Lower lobe of right lung (tissue), 2 donors: ENCODE measurements at regions not wholly inside any gene's neighbourhood (a gene's known extent, or its start where the extent isn't known, plus 50 kb on each side); places are given as distances from the start of the nearest gene placed in this dataset.
A peak's percentile ranks its signal among the peaks of the same experiment; 100 is the strongest.
"Not testable (repeated sequence)": the region's sequence is repeated elsewhere in the genome, so short reads cannot be mapped to it uniquely, and the experiment has no call there.

Experiments used
- ATAC-seq, 2 donors: fragments of 200-7000 bp; cut with Tn5 transposase; one replicate each; pipeline ENCODE4 v1.9.1; 2020 to 2022; ENCODE audit warnings: mild to moderate bottlenecking in 2 of 2, moderate library complexity in 2 of 2
- DNase-seq: peaks from one replicate; pipeline ENCODE4 v3.0.0-alpha.2; 2020
- H3K27ac ChIP-seq: fragments of 200-600 bp; one replicate; pipeline ENCODE4 v1.8.0; 2022
- H3K27me3 ChIP-seq: fragments of 200-600 bp; one replicate; pipeline ENCODE4 v1.8.0; 2022; ENCODE audit warnings: low read depth
- H3K36me3 ChIP-seq: fragments of 200-600 bp; one replicate; pipeline ENCODE4 v1.8.0; 2022; ENCODE audit warnings: mild to moderate bottlenecking
- H3K4me1 ChIP-seq: fragments of 200-600 bp; one replicate; pipeline ENCODE4 v1.8.0; 2022
- H3K4me3 ChIP-seq: fragments of 200-600 bp; one replicate; pipeline ENCODE4 v1.8.0; 2022; ENCODE audit warnings: mild to moderate bottlenecking
- H3K9me3 ChIP-seq: fragments of 200-600 bp; one replicate; pipeline ENCODE4 v1.8.0; 2022
- intact Hi-C: fragments of 100-400 bp; cut with DNase I; formaldehyde crosslinking; loops from one replicate; pipeline ENCODE4 v1.11.0; 2022
- TF ChIP-seq, protein P1 (sequence below): fragments of 200-600 bp; IDR thresholded peaks from one replicate; pipeline ENCODE4 v1.8.0; 2022; ENCODE audit warnings: antibody characterized with exemption, mild to moderate bottlenecking
- donor health status: DM: no; HTN: yes; CAD: no; lungs with severe emphysema.

DNA sequence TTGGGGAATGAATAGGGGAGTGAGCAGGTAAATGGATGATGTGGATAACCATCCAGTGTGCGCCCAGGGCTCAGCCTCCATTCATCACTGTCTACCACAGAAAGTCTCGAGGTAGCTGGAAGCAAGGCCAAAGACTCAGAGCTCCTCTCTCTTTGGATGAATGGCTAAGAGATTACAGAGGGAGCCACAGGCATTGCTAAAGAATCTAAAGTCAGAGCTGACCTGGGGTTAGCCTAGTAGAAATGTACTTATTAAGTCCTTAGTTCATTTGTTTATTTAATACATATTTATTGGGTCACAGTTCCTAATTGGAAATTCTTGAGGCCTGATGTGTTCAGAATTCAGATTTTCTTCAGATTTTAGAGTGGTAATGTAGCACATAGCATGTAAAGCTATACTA lies 88.7 kb upstream of the HPF1 start:
- DNase-seq = no peak

DNA sequence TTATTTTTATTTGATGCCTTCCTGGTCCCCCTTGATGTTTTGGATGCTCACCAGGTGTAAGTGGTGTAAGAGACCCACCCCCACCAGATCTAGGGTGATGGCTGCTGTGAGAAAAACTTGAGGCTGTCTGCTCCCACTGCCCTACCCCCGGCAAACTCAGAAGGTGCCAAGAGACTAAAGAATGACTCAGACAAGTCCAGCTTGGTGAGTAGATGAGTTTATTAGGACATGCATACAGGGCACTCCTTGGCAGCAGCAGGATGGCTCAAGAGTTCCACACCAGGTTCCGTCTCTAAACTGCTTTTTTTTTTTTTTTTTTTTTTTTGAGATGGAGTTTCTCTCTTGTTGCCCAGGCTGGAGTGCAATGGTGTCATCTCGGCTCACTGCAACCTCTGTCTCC lies 84.0 kb upstream of the HPF1 start:
- no peak overlapping the region for H3K4me3 ChIP-seq
- DNase-seq (no peak), ATAC-seq (no peak)
- no peaks in the 10 kb centered on the region for H3K4me1 ChIP-seq
- H3K27me3 ChIP-seq = no peaks in the 10 kb centered on the region
- intact Hi-C loops = no loop called here
- TF ChIP-seq, protein P1, sequence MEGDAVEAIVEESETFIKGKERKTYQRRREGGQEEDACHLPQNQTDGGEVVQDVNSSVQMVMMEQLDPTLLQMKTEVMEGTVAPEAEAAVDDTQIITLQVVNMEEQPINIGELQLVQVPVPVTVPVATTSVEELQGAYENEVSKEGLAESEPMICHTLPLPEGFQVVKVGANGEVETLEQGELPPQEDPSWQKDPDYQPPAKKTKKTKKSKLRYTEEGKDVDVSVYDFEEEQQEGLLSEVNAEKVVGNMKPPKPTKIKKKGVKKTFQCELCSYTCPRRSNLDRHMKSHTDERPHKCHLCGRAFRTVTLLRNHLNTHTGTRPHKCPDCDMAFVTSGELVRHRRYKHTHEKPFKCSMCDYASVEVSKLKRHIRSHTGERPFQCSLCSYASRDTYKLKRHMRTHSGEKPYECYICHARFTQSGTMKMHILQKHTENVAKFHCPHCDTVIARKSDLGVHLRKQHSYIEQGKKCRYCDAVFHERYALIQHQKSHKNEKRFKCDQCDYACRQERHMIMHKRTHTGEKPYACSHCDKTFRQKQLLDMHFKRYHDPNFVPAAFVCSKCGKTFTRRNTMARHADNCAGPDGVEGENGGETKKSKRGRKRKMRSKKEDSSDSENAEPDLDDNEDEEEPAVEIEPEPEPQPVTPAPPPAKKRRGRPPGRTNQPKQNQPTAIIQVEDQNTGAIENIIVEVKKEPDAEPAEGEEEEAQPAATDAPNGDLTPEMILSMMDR = no peak
- no peaks in the 10 kb centered on the region for H3K36me3 ChIP-seq
- H3K9me3 ChIP-seq = no peaks in the 10 kb centered on the region
- no peak overlapping the region for H3K27ac ChIP-seq

More for the DNA sequence above, 88.7 kb upstream of the HPF1 start:
- H3K4me1 ChIP-seq = no peaks in the 10 kb centered on the region
- no peak overlapping the region for H3K4me3 ChIP-seq
- TF ChIP-seq, protein P1 = no peak
- no peak for ATAC-seq
- no peaks in the 10 kb centered on the region for H3K9me3 ChIP-seq
- intact Hi-C loops = no loop called here
- no peak overlapping the region for H3K27ac ChIP-seq
- H3K36me3 ChIP-seq = no peaks in the 10 kb centered on the region
- H3K27me3 ChIP-seq = no peaks in the 10 kb centered on the region

DNA sequence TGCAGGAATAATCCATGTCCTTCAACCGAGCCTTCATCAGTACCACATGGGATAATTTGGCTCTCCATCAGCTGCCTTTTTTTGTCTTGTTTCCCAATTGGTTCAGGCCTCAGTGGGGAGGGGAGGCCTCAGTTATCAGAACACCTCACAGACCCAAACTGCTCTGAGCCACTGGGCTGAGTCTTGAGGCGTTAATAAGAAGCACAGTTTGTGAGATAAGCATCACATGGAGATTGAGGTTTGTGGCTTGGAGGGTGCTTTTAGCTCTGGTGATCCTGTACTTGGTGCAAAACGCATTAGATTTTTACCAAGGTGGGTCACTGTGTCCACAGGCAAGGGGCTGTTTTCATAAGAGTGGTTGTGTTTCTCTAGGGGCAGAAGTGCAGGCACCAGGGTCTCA lies 82.8 kb upstream of the HPF1 start:
- ATAC-seq (no peak), DNase-seq (no peak)
- TF ChIP-seq, protein P1 = no peak
- intact Hi-C loops = no loop called here
- H3K27ac ChIP-seq = no peak overlapping the region
- no peaks in the 10 kb centered on the region for H3K36me3 ChIP-seq
- no peaks in the 10 kb centered on the region for H3K27me3 ChIP-seq
- no peaks in the 10 kb centered on the region for H3K9me3 ChIP-seq
- no peaks in the 10 kb centered on the region for H3K4me1 ChIP-seq
- H3K4me3 ChIP-seq = no peak overlapping the region

DNA sequence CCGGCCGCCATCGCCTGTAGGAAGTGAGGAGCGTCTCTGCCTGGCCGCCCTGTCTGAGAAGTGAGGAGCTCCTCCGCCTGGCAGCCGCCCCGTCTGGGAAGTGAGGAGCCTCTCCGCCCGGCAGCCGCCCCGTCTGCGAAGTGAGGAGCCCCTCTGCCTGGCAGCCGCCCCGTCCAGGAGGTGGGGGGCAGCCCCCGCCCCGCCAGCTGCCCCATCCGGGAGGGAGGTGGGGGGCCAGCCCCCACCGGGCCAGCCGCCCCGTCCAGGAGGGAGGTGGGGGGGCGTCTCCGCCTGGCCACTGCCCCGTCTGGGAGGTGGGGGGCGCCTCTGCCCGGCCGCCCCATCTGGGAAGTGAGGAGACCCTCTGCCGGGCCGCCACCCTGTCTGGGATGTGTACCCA lies 70.6 kb upstream of the HPF1 start:
- ATAC-seq, H3K9me3 ChIP-seq, intact Hi-C loops, H3K36me3 ChIP-seq, H3K4me1 ChIP-seq, H3K27me3 ChIP-seq, H3K4me3 ChIP-seq, DNase-seq, H3K27ac ChIP-seq: not testable (repeated sequence)

DNA sequence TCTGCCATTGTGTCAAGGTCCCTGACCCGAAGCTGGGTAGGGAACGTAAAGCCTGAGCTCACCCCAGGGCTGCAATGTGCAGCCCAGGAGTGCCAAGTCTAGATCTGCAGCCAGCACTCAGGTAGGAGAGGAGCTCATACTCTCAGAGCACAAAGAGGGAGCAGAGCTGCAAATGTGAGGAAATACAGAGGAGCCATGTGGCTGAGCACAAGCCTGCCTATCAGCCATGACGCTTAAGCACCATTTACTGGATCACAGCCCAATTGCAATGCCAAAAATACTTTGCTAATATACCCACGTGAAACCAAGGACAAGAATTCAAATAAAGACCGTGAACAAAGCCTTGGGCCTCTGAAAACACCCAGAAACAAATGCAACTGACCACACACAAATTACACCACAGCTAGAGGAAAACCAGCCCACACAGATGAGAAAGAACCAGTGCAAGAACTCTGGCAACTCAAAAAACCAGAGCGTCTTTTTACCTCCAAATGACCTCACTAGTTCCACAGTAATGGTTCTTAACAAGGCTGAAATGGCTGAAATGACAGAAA lies 69.0 kb upstream of the HPF1 start:
- TF ChIP-seq, protein P1 = no peak
- no peak for DNase-seq
- Histone ChIP-seq H3K9me3 (no peaks in the 10 kb centered on the region), H3K27me3 (no peaks in the 10 kb centered on the region), H3K27ac (no peak overlapping the region), H3K4me3 (no peak overlapping the region), H3K4me1 (no peaks in the 10 kb centered on the region), H3K36me3 (no peaks in the 10 kb centered on the region)
- no peak for ATAC-seq
- intact Hi-C loops = no loop called here

DNA sequence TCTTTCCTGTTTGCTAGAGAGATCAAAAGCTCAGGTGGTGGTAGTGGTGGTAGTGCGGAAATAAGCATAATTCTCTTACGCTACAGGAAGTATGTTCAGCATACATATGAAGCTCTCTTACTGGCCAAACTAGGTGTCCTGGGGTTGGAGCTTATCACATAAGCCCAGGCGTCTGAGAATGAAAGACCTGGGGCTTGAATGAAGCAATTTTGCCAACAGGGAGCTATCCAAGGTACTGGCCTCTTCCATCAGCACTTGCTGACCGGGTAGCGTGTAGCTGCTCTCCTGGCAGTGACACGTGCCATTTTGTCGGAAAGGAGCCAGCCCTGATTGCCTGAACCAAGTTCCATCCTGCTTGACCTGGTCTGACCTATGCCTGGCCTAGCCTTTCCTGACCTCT lies 65.9 kb upstream of the HPF1 start:
- TF ChIP-seq, protein P1 = no peak
- intact Hi-C loops = no loop called here
- ATAC-seq = peak; percentile 42 to 60
- no peak for DNase-seq
- Histone ChIP-seq H3K27ac (no peak overlapping the region), H3K4me3 (no peak overlapping the region), H3K9me3 (no peaks in the 10 kb centered on the region), H3K4me1 (no peaks in the 10 kb centered on the region), H3K36me3 (no peaks in the 10 kb centered on the region), H3K27me3 (no peaks in the 10 kb centered on the region)
